ENCODE measurements at regions not wholly inside any gene's neighbourhood (a gene's known extent, or its start where the extent isn't known, plus 50 kb on each side); places are given as distances from the start of the nearest gene placed in this dataset.

DNA sequence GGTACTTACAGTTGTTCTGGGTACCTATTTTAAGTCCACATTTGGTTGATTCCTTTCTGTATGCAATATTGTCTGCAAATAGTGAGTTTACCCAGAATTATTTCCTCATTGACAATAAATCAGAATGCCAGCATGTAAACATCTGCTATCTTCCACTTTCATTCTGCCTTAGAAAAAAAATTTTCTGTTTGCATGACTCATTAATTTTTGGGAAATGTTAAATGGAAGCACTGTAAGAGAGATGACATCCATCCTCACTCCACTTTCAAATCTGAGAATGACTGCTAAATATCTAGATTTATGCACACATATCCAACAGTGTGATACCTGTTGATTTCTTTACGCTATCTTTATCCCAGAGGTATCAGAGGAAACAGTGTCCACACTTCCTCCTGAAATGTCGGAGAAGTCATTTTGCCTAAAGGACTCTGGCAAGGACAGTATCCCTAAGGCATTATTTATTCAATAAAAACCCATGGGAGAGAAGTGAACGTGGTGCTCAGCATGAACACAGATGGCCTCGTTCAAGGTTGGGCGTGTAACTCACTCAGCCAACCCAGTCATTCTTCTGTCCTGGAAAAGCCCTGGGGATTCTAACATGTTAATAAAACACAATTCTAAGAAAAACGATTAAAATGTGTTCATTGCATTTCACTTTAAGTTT, 780.9 kb downstream of the QKI start:
- TF ChIP-seq CTCF (IDR thresholded peaks at IDR 0.05; ENCODE audit: insufficient read depth, low read length, poor library complexity, severe bottlenecking) (no peak), EZH2phosphoT487 (conservative IDR thresholded peaks at IDR 0.05; ENCODE audit: low read length) (no peak)
